ENCODE measurements at regions not wholly inside any gene's neighbourhood (a gene's known extent, or its start where the extent isn't known, plus 50 kb on each side); places are given as distances from the start of the nearest gene placed in this dataset.

DNA sequence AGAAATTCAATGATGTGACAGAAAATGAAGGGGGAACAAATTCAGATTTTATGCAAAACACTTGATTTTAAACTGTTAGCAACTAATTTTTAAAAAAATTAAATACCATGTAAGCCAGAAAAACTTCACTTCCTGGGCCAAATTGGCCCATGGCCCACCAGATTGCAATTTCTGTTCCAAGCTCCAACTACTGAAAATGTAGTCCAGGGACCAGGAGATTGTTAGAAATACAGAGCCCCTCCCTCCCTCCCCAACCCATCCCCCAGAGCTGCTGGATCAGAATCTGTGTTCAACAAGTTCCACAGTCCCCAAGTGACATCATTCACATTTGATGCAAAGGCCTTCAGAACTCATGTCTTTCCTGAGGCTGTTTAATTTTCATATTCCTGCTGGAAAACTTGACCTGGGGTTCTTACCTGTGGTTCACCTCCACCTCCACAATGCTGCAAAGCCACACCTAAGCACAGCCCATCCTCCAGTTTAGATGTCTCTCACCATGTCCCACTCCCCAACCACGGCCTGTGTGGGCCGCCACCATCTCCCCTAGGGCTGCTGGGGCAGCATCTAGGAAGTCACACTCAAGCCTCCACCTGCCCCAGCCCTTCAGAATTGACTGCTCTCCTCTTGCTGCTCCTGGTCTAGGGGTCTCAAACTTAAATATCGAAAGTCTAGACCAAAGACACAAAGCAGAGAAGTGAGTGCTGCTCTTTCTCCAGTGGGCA lies 482.0 kb downstream of the UQCRFS1 start:
- peaks cover 13% of the 10 kb centered on the region for H3K27me3 ChIP-seq (ENCODE audit: insufficient read depth, insufficient read length)
- no peak for DNase-seq (ENCODE audit: low read depth, low spot score)
- H3K4me3 ChIP-seq (ENCODE audit: insufficient read length, low read depth), result no peak overlapping the region
- no peak for TF ChIP-seq SUZ12 (IDR thresholded peaks at IDR 0.05; ENCODE audit: extremely low read depth, insufficient read depth, insufficient read length)
- no peak for TF ChIP-seq ZNF274 (IDR thresholded peaks at IDR 0.05; ENCODE audit: low read depth, low read length)
- no peak for TF ChIP-seq YY1 (IDR thresholded peaks at IDR 0.05; ENCODE audit: insufficient read depth, insufficient read length)
- peaks cover 1% of the 10 kb centered on the region for H3K36me3 ChIP-seq (ENCODE audit: insufficient read depth, insufficient read length, low read length)
- H3K9me3 ChIP-seq (ENCODE audit: insufficient read depth, low read length), result 0 out of 2 replicates have a peak, but pooled peaks cover 5% of the 10 kb centered on the region
- no peak overlapping the region for H3K9ac ChIP-seq (ENCODE audit: insufficient read length, low read depth)
- no peaks in the 10 kb centered on the region for H3K4me1 ChIP-seq (ENCODE audit: insufficient read depth, insufficient read length)

DNA sequence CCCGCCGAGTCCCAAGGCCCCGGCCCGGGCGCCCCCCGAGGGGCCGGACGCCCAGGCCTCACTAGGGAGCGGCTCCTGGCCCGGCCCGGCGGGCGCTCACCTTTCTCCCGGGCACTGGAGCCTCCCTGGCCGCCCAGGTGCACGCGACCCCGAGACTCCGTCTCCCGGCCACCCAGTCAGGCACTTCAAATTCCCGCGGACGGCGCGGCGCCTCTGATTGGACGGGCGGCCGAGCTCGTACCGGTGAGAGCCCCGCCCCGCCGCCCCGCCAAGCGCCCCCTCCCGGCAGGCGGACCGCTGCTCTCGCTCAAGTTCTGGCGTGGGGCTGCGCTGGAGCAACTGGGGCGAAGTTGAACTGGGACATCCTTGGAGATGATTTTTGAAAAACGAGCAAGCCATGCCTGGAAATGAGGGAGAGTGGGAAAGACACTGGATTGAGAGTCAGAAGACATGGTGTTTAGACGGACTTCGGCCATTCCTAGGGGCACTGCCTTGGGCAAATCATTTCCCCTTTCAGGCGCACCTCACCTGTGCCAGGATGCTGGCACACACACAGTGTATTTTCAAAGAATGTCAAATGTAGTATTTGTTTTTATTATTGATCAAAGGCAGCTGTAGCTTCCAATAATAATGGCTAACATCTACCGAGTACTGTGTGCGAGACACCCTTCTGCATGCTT lies 485.3 kb downstream of the UQCRFS1 start:
- H3K4me3 ChIP-seq (ENCODE audit: insufficient read length, low read depth), result peak overlapping the region; percentile 80
- no peak for TF ChIP-seq YY1 (IDR thresholded peaks at IDR 0.05; ENCODE audit: insufficient read depth, insufficient read length)
- TF ChIP-seq ZNF274 (IDR thresholded peaks at IDR 0.05; ENCODE audit: low read depth, low read length), result no peak
- TF ChIP-seq SUZ12 (IDR thresholded peaks at IDR 0.05; ENCODE audit: extremely low read depth, insufficient read depth, insufficient read length), result no peak
- peak overlapping the region; percentile 85 for H3K9ac ChIP-seq (ENCODE audit: insufficient read length, low read depth)
- no peaks in the 10 kb centered on the region for H3K4me1 ChIP-seq (ENCODE audit: insufficient read depth, insufficient read length)
- peaks cover 27% of the 10 kb centered on the region for H3K36me3 ChIP-seq (ENCODE audit: insufficient read depth, insufficient read length, low read length)
- peak; percentile 76 for DNase-seq (ENCODE audit: low read depth, low spot score)
- H3K9me3 ChIP-seq (ENCODE audit: insufficient read depth, low read length), result no peaks in the 10 kb centered on the region
- H3K27me3 ChIP-seq (ENCODE audit: insufficient read depth, insufficient read length), result peaks cover 13% of the 10 kb centered on the region

DNA sequence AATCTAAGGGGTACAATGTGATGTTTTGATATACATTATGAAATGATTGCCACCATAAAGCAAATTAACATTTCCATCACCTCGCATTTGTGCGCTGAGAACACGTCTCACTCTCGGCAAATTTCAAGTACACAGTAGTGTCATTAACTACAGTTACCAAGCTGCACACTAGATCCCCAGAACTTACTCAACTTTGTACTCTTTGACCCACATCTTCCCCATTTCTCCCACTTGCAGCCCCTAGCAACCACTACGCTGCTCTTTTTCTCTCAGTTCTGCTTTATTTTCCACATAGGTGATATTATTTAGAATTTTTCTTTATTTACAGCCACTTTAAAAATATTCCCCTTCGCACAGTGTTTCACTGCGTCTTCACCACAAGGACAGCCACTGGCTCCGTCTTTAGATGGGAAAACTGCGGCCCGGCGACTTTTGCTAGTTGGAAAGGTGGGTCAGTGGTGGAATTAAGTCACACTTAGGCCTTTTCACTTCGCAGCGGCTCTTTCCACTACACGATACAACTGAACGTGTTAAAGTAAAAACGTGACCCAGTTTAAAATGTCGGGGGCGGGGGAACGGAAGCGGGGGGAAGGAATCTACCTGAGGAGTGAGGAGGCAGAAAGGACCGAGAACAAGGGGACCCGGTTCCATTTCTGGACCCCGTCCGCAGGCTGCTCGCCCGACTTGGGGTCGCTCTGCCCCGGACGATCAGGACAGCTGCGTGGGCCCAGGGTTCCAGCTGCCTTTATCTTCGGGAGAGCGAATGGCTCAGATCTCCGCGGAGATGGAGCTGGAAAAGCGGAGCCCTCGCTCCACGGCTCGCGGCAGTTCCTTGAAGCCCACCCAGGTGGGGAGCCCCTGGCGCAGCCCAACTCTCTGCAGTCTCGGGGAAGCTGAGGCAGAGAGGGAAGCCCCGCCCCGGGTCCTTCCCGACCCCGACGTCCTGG lies 486.1 kb downstream of the UQCRFS1 start:
- Histone ChIP-seq H3K4me1 (ENCODE audit: insufficient read depth, insufficient read length) (no peaks in the 10 kb centered on the region), H3K4me3 (ENCODE audit: insufficient read length, low read depth) (peak overlapping the region; percentile 80), H3K36me3 (ENCODE audit: insufficient read depth, insufficient read length, low read length) (peaks cover 34% of the 10 kb centered on the region), H3K27me3 (ENCODE audit: insufficient read depth, insufficient read length) (peaks cover 13% of the 10 kb centered on the region), H3K9ac (ENCODE audit: insufficient read length, low read depth) (peak overlapping the region; percentile 85), H3K9me3 (ENCODE audit: insufficient read depth, low read length) (no peaks in the 10 kb centered on the region)
- DNase-seq (ENCODE audit: low read depth, low spot score), result no peak
- TF ChIP-seq ZNF274 (IDR thresholded peaks at IDR 0.05; ENCODE audit: low read depth, low read length) (no peak), SUZ12 (IDR thresholded peaks at IDR 0.05; ENCODE audit: extremely low read depth, insufficient read depth, insufficient read length) (no peak), YY1 (IDR thresholded peaks at IDR 0.05; ENCODE audit: insufficient read depth, insufficient read length) (no peak)

DNA sequence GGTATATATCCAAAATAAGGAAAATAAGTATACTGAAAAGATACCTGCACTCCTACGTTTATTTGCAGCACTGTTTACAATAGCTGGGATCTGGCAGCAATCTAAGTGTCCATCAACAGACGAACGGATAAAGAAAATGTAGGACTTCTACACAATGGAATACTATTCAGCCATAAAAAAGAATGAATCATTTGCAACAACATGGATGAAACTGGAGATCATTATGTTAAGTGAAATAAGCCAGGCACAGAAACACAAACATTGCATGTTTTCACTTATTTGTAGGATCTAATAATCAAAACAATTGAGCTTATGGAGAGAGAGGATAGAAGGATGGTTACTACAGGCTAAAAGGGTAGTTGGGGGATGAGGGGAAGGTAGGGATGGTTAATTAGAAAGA lies 494.0 kb downstream of the UQCRFS1 start:
- Histone ChIP-seq H3K27me3 (ENCODE audit: insufficient read depth, insufficient read length) (no peaks in the 10 kb centered on the region), H3K36me3 (ENCODE audit: insufficient read depth, insufficient read length, low read length) (peaks cover 55% of the 10 kb centered on the region), H3K4me3 (ENCODE audit: insufficient read length, low read depth) (no peak overlapping the region), H3K9ac (ENCODE audit: insufficient read length, low read depth) (no peak overlapping the region), H3K4me1 (ENCODE audit: insufficient read depth, insufficient read length) (no peaks in the 10 kb centered on the region), H3K9me3 (ENCODE audit: insufficient read depth, low read length) (0 out of 2 replicates have a peak, but pooled peaks cover 5% of the 10 kb centered on the region)
- no peak for TF ChIP-seq ZNF274 (IDR thresholded peaks at IDR 0.05; ENCODE audit: low read depth, low read length)
- no peak for TF ChIP-seq SUZ12 (IDR thresholded peaks at IDR 0.05; ENCODE audit: extremely low read depth, insufficient read depth, insufficient read length)
- TF ChIP-seq YY1 (IDR thresholded peaks at IDR 0.05; ENCODE audit: insufficient read depth, insufficient read length), result no peak
- no peak for DNase-seq (ENCODE audit: low read depth, low spot score)

DNA sequence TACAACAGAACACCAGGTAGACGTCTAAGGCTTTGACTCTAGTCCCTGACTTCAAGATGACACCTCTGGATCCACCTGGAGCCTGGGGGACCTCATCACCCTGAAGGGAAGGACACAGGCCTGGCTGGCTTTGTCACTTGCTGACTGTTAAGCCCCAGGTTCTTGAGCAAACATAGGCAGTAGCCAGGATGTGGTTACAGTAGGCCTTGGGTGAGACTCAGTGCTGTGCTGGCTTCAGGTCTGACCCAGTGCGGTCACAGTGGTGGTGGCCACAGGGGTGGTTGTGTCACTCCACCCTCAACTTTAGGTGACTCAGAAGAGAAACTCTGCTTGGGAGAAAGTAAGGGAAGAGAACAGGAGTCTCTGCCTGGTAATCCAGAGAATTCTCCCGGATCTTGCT lies 497.8 kb downstream of the UQCRFS1 start:
- TF ChIP-seq YY1 (IDR thresholded peaks at IDR 0.05; ENCODE audit: insufficient read depth, insufficient read length), result no peak
- TF ChIP-seq ZNF274 (IDR thresholded peaks at IDR 0.05; ENCODE audit: low read depth, low read length), result no peak
- no peak for TF ChIP-seq SUZ12 (IDR thresholded peaks at IDR 0.05; ENCODE audit: extremely low read depth, insufficient read depth, insufficient read length)
- H3K4me3 ChIP-seq (ENCODE audit: insufficient read length, low read depth), result no peak overlapping the region
- DNase-seq (ENCODE audit: low read depth, low spot score), result no peak
- peaks cover 31% of the 10 kb centered on the region for H3K36me3 ChIP-seq (ENCODE audit: insufficient read depth, insufficient read length, low read length)
- H3K4me1 ChIP-seq (ENCODE audit: insufficient read depth, insufficient read length), result no peaks in the 10 kb centered on the region
- 0 out of 2 replicates have a peak, but pooled peaks cover 5% of the 10 kb centered on the region for H3K9me3 ChIP-seq (ENCODE audit: insufficient read depth, low read length)
- no peaks in the 10 kb centered on the region for H3K27me3 ChIP-seq (ENCODE audit: insufficient read depth, insufficient read length)
- H3K9ac ChIP-seq (ENCODE audit: insufficient read length, low read depth), result no peak overlapping the region

DNA sequence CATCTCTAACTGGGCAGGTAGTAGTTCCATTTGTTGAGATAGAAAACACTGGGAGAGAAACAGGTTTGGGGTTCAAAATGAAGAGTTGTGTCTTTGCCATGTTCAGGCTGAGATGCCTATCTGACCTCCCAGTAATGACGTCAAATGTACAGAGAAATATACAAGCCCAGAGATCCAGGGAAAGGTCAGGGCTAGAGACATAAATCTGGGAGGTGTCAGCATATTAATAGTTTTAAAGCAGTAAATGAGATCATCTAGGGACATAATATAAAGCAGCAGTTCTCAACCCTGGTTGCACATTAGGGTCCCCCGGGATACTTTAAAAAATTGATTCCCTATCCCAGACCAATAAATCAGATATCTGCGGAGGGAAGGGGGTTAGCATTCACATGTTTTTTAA lies 501.5 kb downstream of the UQCRFS1 start:
- TF ChIP-seq ZNF274 (IDR thresholded peaks at IDR 0.05; ENCODE audit: low read depth, low read length) (no peak), SUZ12 (IDR thresholded peaks at IDR 0.05; ENCODE audit: extremely low read depth, insufficient read depth, insufficient read length) (no peak), YY1 (IDR thresholded peaks at IDR 0.05; ENCODE audit: insufficient read depth, insufficient read length) (no peak)
- Histone ChIP-seq H3K27me3 (ENCODE audit: insufficient read depth, insufficient read length) (no peaks in the 10 kb centered on the region), H3K4me1 (ENCODE audit: insufficient read depth, insufficient read length) (no peaks in the 10 kb centered on the region), H3K4me3 (ENCODE audit: insufficient read length, low read depth) (no peak overlapping the region), H3K9ac (ENCODE audit: insufficient read length, low read depth) (no peak overlapping the region), H3K9me3 (ENCODE audit: insufficient read depth, low read length) (0 out of 2 replicates have a peak, but pooled peaks cover under 1% of the 10 kb centered on the region), H3K36me3 (ENCODE audit: insufficient read depth, insufficient read length, low read length) (peaks cover 20% of the 10 kb centered on the region)
- no peak for DNase-seq (ENCODE audit: low read depth, low spot score)

All from NT2/D1 (cell line).